Thoracic aorta (tissue), 2 donors: ENCODE measurements at regions not wholly inside any gene's neighbourhood (a gene's known extent, or its start where the extent isn't known, plus 50 kb on each side); places are given as distances from the start of the nearest gene placed in this dataset.

ENCODE experiments used
- ATAC-seq: fragments of 150-250 bp; one replicate; pipeline ENCODE4 v1.8.0; 2017; ENCODE audit warnings: low read depth; ENCODE audit not compliant: insufficient number of reproducible peaks, low FRiP score
- DNase-seq: peaks from one replicate; pipeline ENCODE4 v3.0.0-alpha.2; 2020; ENCODE audit warnings: low spot score
- H3K27ac ChIP-seq, 2 donors: fragments of 200-600 bp; sonication (generic); 1 replicate in 1 of 2; 2 replicates in 1 of 2; pipeline ENCODE4 v1.5.1; 2016; ENCODE audit warnings: mild to moderate bottlenecking in 2 of 2, moderate library complexity in 2 of 2
- H3K27me3 ChIP-seq: fragments of 200-600 bp; sonication (generic); replicated peaks from 2 replicates; pipeline ENCODE4 v1.6.0; 2016; ENCODE audit warnings: mild to moderate bottlenecking; ENCODE audit not compliant: insufficient read depth
- H3K36me3 ChIP-seq: fragments of 200-600 bp; sonication (generic); one replicate; pipeline ENCODE4 v1.5.1; 2016
- H3K4me1 ChIP-seq, 2 donors: fragments of 200-600 bp; sonication (generic); 1 replicate in 1 of 2; 2 replicates in 1 of 2; pipeline versions ENCODE4 v1.5.1 to v1.6.0; 2016; ENCODE audit warnings: low read depth in 2 of 2, mild to moderate bottlenecking in 1 of 2; ENCODE audit not compliant: control insufficient read depth in 1 of 2
- H3K4me3 ChIP-seq: fragments of 200-600 bp; sonication (generic); 2 replicates; pipeline ENCODE4 v1.5.1; 2016; ENCODE audit warnings: mild to moderate bottlenecking
- H3K9me3 ChIP-seq: fragments of 200-600 bp; sonication (generic); 2 replicates; pipeline ENCODE4 v1.5.1; 2016
- TF ChIP-seq, protein P1 (sequence below): fragments of 200-600 bp; sonication (generic); IDR thresholded peaks from one replicate; pipeline ENCODE4 v1.5.1; 2019; ENCODE audit warnings: antibody characterized with exemption

DNA sequence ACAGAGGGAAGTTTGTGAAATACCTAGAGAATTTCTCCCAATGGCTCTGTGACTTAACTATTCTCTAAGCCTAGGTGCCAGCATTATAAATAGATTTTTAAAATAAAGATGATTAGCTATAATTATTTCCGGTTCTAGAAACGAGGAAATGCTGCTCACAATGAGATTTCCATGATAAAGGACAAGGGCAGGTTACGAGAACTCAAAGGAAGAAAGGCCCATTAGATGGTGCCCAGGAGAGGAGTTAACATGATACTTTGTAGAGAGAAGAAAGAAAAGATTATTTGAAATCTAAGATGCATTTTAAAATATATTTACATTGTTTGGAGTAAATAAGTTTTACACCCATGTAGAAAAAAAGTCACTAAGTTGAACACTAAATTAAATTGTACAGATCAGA is 538.3 kb upstream of the PTGER4 start:
- Histone ChIP-seq H3K9me3 (no peaks in the 10 kb centered on the region), H3K27me3 (no peaks in the 10 kb centered on the region), H3K36me3 (no peaks in the 10 kb centered on the region), H3K27ac (no peak overlapping the region), H3K4me1 (no peaks in the 10 kb centered on the region), H3K4me3 (no peak overlapping the region)
- ATAC-seq (no peak), DNase-seq (no peak)
- TF ChIP-seq, protein P1, sequence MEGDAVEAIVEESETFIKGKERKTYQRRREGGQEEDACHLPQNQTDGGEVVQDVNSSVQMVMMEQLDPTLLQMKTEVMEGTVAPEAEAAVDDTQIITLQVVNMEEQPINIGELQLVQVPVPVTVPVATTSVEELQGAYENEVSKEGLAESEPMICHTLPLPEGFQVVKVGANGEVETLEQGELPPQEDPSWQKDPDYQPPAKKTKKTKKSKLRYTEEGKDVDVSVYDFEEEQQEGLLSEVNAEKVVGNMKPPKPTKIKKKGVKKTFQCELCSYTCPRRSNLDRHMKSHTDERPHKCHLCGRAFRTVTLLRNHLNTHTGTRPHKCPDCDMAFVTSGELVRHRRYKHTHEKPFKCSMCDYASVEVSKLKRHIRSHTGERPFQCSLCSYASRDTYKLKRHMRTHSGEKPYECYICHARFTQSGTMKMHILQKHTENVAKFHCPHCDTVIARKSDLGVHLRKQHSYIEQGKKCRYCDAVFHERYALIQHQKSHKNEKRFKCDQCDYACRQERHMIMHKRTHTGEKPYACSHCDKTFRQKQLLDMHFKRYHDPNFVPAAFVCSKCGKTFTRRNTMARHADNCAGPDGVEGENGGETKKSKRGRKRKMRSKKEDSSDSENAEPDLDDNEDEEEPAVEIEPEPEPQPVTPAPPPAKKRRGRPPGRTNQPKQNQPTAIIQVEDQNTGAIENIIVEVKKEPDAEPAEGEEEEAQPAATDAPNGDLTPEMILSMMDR = no peak

DNA sequence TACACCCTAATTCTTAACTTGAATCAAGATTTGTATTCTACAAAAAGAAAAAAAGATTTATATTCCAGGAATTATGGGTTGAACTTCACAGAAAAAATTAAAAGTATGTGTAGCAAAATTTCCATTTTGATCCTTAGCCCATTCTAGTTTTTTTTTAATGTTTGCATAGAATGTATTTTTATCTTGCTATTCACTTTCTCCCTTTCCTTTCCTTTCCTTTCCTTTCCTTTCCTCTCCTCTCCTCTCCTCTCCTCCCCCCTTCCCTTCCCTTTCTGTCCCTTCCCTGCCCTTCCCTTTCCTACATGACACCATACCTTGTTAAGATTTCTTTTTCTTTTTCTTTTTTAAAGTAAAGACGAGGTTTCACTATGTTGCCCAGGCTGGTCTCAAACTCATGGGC is 542.5 kb upstream of the PTGER4 start:
- DNase-seq = no peak
- TF ChIP-seq, protein P1 = no peak
- no peaks in the 10 kb centered on the region for H3K27me3 ChIP-seq
- no peaks in the 10 kb centered on the region for H3K4me1 ChIP-seq
- no peak overlapping the region for H3K4me3 ChIP-seq
- ATAC-seq = no peak
- H3K36me3 ChIP-seq = no peaks in the 10 kb centered on the region
- no peaks in the 10 kb centered on the region for H3K9me3 ChIP-seq
- H3K27ac ChIP-seq = no peak overlapping the region

DNA sequence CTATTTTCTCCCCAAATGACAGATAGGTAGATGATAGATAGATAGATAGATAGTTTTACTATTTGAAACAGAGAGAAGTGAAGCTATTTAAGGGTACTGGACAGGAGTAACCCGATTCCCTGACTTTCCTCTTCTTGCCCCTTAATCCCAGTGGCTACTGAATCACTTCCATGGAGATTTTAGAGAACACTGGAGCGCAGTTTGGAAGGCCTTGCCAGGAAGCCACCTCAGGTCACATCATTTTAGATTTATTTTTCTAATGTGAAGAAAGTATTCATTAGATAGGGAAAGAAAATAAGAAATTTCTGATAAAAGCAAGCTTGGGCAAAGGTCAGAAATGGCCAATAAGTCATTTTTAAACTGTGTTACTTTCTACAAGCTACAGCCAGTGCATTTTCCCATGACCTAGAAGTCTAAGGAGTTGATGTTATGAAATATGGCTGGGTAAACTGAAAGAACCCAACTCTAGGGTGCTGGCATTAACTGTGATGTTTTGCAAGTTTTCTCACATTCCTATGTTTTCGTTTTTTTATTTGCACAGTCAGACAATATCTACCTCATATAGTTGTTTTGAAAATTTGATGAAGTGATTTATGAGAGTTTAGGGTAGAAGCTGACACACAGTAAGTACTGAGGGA is 544.7 kb upstream of the PTGER4 start:
- Histone ChIP-seq H3K4me1 (no peaks in the 10 kb centered on the region), H3K36me3 (no peaks in the 10 kb centered on the region), H3K27me3 (no peaks in the 10 kb centered on the region), H3K27ac (no peak overlapping the region), H3K9me3 (no peaks in the 10 kb centered on the region), H3K4me3 (no peak overlapping the region)
- TF ChIP-seq, protein P1 = no peak
- DNase-seq = no peak
- no peak for ATAC-seq

DNA sequence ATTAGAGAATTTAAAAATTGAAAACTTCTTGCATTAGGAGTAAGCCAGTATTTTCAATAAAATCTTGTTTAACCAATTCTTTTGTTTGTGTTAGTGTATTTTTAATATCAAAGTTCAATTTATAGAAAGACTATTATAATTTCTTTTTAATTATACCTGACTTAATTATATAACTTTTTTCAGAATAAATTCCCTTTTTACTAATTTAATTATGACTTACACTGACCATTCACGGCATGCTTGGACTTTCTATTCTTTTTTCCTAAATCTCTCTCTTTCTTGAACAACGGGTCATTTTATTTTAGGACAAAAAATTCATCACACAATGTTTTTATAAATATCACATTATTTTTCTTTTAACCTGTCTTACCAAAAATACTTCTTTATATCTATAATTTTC is 555.3 kb upstream of the PTGER4 start:
- Histone ChIP-seq H3K27ac (no peak overlapping the region), H3K9me3 (no peaks in the 10 kb centered on the region), H3K4me3 (no peak overlapping the region), H3K27me3 (no peaks in the 10 kb centered on the region), H3K4me1 (no peaks in the 10 kb centered on the region), H3K36me3 (no peaks in the 10 kb centered on the region)
- TF ChIP-seq, protein P1 = no peak
- no peak for ATAC-seq
- DNase-seq = no peak

DNA sequence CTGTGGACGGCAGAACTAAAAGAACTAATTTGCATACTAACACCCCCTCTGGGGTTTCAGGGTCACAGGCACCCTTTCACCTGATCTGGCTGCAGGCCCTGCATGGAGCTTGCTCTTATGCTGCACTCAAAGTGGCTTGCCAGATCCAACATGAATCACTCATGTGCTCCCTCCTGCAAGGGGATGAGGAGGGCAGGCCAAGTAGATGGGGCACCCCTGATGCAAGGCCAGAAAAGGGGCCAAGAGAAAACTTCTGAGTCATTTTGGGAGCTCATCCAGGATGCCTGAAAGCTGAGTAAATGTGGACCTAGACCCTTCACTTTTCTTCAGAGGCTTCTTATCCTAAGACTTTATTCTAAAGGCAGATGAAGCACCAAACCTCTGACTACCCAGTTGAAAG is 558.5 kb upstream of the PTGER4 start:
- Histone ChIP-seq H3K4me1 (no peaks in the 10 kb centered on the region), H3K36me3 (no peaks in the 10 kb centered on the region), H3K9me3 (no peaks in the 10 kb centered on the region), H3K27ac (no peak overlapping the region), H3K4me3 (no peak overlapping the region), H3K27me3 (no peaks in the 10 kb centered on the region)
- ATAC-seq = no peak
- TF ChIP-seq, protein P1 = no peak
- DNase-seq = no peak
